HepG2 (cell line): ENCODE measurements at regions not wholly inside any gene's neighbourhood (a gene's known extent, or its start where the extent isn't known, plus 50 kb on each side); places are given as distances from the start of the nearest gene placed in this dataset.

ENCODE experiments used
- ATAC-seq: fragments of 200-7000 bp; cut with Tn5 transposase; 3 replicates; pipeline ENCODE4 v1.9.1; 2020; ENCODE audit warnings: mild to moderate bottlenecking, moderate library complexity
- BruUV-seq: library from RNA; stranded (reverse); fragments of 400-500 nt; replicated peaks from 2 replicates; lab custom pipeline; 2021; lab: Mats Ljungman, UMichigan
- CTCF ChIA-PET: fragments of 300-600 bp; formaldehyde crosslinking; extraction: SDS; loops from one replicate; lab custom pipeline; 2021; ENCODE audit warnings: low total read pairs, inconsistent platforms, low intra/inter-chr PET ratio; lab: Yijun Ruan, JAX
- POLR2A ChIA-PET: fragments of 350-600 bp; sonication (Branson Sonifier 250); formaldehyde crosslinking; loops from one replicate; lab custom pipeline; 2020; ENCODE audit warnings: antibody characterized with exemption, inconsistent platforms; lab: Yijun Ruan, JAX
- DNase-seq: peaks from one replicate; pipeline ENCODE4 v3.0.0-alpha.2; 2015; ENCODE audit warnings: low spot score
- FAIRE-seq: peaks from 3 replicates; lab custom pipeline; 2011; peaks lifted over from hg19 to GRCh38; lab: Jason Lieb, UNC
- H2AFZ ChIP-seq: one replicate; pipeline ENCODE4 v1.6.1; 2011; ENCODE audit warnings: low read length, inconsistent platforms
- H3K27ac ChIP-seq: fragments of 300-600 bp; 3 replicates; pipeline ENCODE4 v1.8.0; 2011; ENCODE audit warnings: mixed run types, mild to moderate bottlenecking, mixed read lengths, low read length, inconsistent platforms; ENCODE audit not compliant: insufficient read depth; ENCODE audit errors: extremely low read length
- H3K27me3 ChIP-seq, 2 experiments: fragments of 200-600 bp in 1 of 2; 2 replicates in 1 of 2; 3 replicates in 1 of 2; pipeline versions ENCODE4 v1.6.0 to v1.8.0; 2011; ENCODE audit warnings: low read length in 2 of 2, mild to moderate bottlenecking in 2 of 2, moderate library complexity in 2 of 2, inconsistent platforms in 1 of 2; ENCODE audit not compliant: insufficient read depth in 2 of 2, control insufficient read depth in 1 of 2
- H3K36me3 ChIP-seq, 2 experiments: fragments of 200-600 bp in 1 of 2; replicated peaks in 1 of 2; 2 replicates in 1 of 2; 3 replicates in 1 of 2; pipeline versions ENCODE4 v1.5.1 to v1.8.0; 2011; ENCODE audit warnings: low read length in 2 of 2, inconsistent platforms in 1 of 2; ENCODE audit not compliant: insufficient read depth in 2 of 2, control insufficient read depth in 1 of 2
- H3K4me1 ChIP-seq: 2 replicates; pipeline ENCODE4 v1.5.1; 2012; ENCODE audit warnings: low read length, inconsistent platforms; ENCODE audit not compliant: insufficient read depth
- H3K4me2 ChIP-seq: 2 replicates; pipeline ENCODE4 v1.6.0; 2011; ENCODE audit warnings: low read depth, low read length, inconsistent platforms
- H3K4me3 ChIP-seq, 3 experiments: fragments of 200-600 bp in 1 of 3; sonication (generic), shearing (Covaris generic) in 1 of 3; replicated peaks in 1 of 3; 2 replicates each; pipeline ENCODE4 v1.5.1; 2011 to 2016; ENCODE audit warnings: low read length in 3 of 3, inconsistent platforms in 2 of 3, low read depth in 2 of 3, mild to moderate bottlenecking in 2 of 3, control low read depth in 1 of 3, mixed read lengths in 1 of 3; ENCODE audit not compliant: insufficient read depth in 1 of 3
- H3K79me2 ChIP-seq: one replicate; pipeline ENCODE4 v1.6.1; 2011; ENCODE audit warnings: low read length, inconsistent platforms; ENCODE audit not compliant: insufficient read depth
- H3K9ac ChIP-seq: 2 replicates; pipeline ENCODE4 v1.6.0; 2011; ENCODE audit warnings: mild to moderate bottlenecking, low read depth, low read length, inconsistent platforms; ENCODE audit not compliant: insufficient read depth
- H3K9me3 ChIP-seq: 2 replicates; pipeline ENCODE4 v1.5.1; 2012; ENCODE audit warnings: mild to moderate bottlenecking, low read length
- H4K20me1 ChIP-seq: 2 replicates; pipeline ENCODE4 v1.6.0; 2011; ENCODE audit warnings: inconsistent platforms, mild to moderate bottlenecking, low read length, moderate library complexity; ENCODE audit not compliant: insufficient read depth
- CEBPG ChIP-seq: IDR thresholded peaks from 2 replicates; pipeline ENCODE4 v1.6.1; 2016
- FIP1L1 ChIP-seq: fragments of 200-400 bp; formaldehyde crosslinking; IDR thresholded peaks from 2 replicates; pipeline ENCODE4 v1.6.1; 2018; ENCODE audit warnings: low read depth, mild to moderate bottlenecking, low read length, moderate library complexity, borderline replicate concordance; ENCODE audit not compliant: insufficient read depth
- MXI1 ChIP-seq: IDR thresholded peaks from 3 replicates; pipeline ENCODE4 v1.6.1; 2012; ENCODE audit warnings: low read depth, low read length, inconsistent platforms, borderline replicate concordance
- NFYB ChIP-seq: sonication (generic); formaldehyde crosslinking; IDR thresholded peaks from 2 replicates; pipeline ENCODE4 v1.4.0; 2020; ENCODE audit warnings: missing genetic modification reagents
- RBM22 ChIP-seq: fragments of 200-400 bp; formaldehyde crosslinking; optimal IDR thresholded peaks from 2 replicates; pipeline ENCODE3; 2017; ENCODE audit warnings: mild to moderate bottlenecking, low read length, moderate library complexity
- SSRP1 ChIP-seq: IDR thresholded peaks from 2 replicates; pipeline ENCODE4 v1.6.1; 2016; ENCODE audit warnings: control low read depth
- TEAD2 ChIP-seq: sonication (generic); formaldehyde crosslinking; IDR thresholded peaks from 2 replicates; pipeline ENCODE4 v1.9.0; 2021; ENCODE audit warnings: missing genetic modification reagents
- ZNF33A ChIP-seq: sonication (generic); formaldehyde crosslinking; IDR thresholded peaks from 2 replicates; pipeline ENCODE4 v1.5.1; 2020; ENCODE audit warnings: missing genetic modification reagents, mild to moderate bottlenecking, moderate library complexity, borderline replicate concordance
- ZNF430 ChIP-seq: sonication (generic); formaldehyde crosslinking; IDR thresholded peaks from 2 replicates; pipeline ENCODE4 v1.9.0; 2021; ENCODE audit warnings: mild to moderate bottlenecking, missing genetic modification reagents
- ZNF839 ChIP-seq: sonication (generic); formaldehyde crosslinking; IDR thresholded peaks from 2 replicates; pipeline ENCODE4 v1.4.0; 2020; ENCODE audit warnings: missing genetic modification reagents, mild to moderate bottlenecking, borderline replicate concordance
- ZNF891 ChIP-seq: sonication (generic); formaldehyde crosslinking; IDR thresholded peaks from 2 replicates; pipeline ENCODE4 v1.5.0; 2020; ENCODE audit warnings: mild to moderate bottlenecking, missing genetic modification reagents
- ZSCAN25 ChIP-seq: sonication (generic); formaldehyde crosslinking; IDR thresholded peaks from 2 replicates; pipeline ENCODE4 v1.8.0; 2022; ENCODE audit warnings: mild to moderate bottlenecking, missing genetic modification reagents
- WGBS: methylation state at CpG from one replicate; pipeline ENCODE4 v1.1.6; 2017; ENCODE audit warnings: low lambda C conversion rate; 5-methylcytosine and 5-hydroxymethylcytosine counted together
- in situ Hi-C: cut with HindIII; loops from 2 replicates; pipeline ENCODE4 v1.10.0; 2017; ENCODE audit warnings: low pct_unique_long_range_greater_than_20kb; ENCODE audit not compliant: extremely low pct_ligation_motif_present
- intact Hi-C: fragments of 100-400 bp; cut with micrococcal nuclease; formaldehyde crosslinking; loops from one replicate; pipeline ENCODE4 v1.10.0; 2022; ENCODE audit not compliant: unreplicated experiment
- TF ChIP-seq, protein P1 (sequence below): sonication (generic); formaldehyde crosslinking; IDR thresholded peaks from 2 replicates; pipeline ENCODE4; 2020; ENCODE audit warnings: missing genetic modification reagents, mild to moderate bottlenecking, borderline replicate concordance
- TF ChIP-seq, protein P2 (sequence below): sonication (generic); formaldehyde crosslinking; IDR thresholded peaks from 2 replicates; pipeline ENCODE4 v1.9.0; 2021; ENCODE audit warnings: missing genetic modification reagents, mild to moderate bottlenecking, borderline replicate concordance
- TF ChIP-seq, protein P3 (sequence below): sonication (generic); formaldehyde crosslinking; IDR thresholded peaks from 2 replicates; pipeline ENCODE4 v1.5.0; 2020; ENCODE audit warnings: mild to moderate bottlenecking, missing genetic modification reagents
- TF ChIP-seq, protein P4 (sequence below): sonication (generic); formaldehyde crosslinking; IDR thresholded peaks from 2 replicates; pipeline ENCODE4 v1.5.0; 2020; ENCODE audit warnings: missing genetic modification reagents, mild to moderate bottlenecking, borderline replicate concordance
- TF ChIP-seq, protein P5 (sequence below): sonication (generic); formaldehyde crosslinking; IDR thresholded peaks from 2 replicates; pipeline ENCODE4 v1.4.0; 2020; ENCODE audit warnings: mild to moderate bottlenecking, missing genetic modification reagents

DNA sequence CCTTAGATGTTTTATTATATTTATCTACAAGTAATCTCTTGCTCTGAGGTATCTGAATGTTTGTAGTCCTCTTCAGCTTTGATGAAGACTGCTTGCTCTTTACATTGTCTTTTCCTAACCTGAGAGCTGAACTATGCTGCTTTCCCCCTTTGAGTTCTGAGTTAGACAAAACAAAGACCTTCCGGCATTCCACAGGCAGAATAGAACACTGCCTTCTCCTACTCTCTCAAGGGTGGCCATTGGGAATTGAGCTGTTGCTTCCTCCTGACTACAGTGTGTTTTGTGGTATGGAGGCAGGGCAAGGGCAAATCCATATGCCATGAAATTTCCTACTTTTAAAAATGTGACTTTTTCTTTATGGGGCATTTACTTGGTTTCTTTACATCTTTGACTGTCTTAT, 841.0 kb downstream of the FAM133A start (continued):
- no peak for TF ChIP-seq ZNF33A (CRISPR knock-in tag)
- TF ChIP-seq, protein P1, sequence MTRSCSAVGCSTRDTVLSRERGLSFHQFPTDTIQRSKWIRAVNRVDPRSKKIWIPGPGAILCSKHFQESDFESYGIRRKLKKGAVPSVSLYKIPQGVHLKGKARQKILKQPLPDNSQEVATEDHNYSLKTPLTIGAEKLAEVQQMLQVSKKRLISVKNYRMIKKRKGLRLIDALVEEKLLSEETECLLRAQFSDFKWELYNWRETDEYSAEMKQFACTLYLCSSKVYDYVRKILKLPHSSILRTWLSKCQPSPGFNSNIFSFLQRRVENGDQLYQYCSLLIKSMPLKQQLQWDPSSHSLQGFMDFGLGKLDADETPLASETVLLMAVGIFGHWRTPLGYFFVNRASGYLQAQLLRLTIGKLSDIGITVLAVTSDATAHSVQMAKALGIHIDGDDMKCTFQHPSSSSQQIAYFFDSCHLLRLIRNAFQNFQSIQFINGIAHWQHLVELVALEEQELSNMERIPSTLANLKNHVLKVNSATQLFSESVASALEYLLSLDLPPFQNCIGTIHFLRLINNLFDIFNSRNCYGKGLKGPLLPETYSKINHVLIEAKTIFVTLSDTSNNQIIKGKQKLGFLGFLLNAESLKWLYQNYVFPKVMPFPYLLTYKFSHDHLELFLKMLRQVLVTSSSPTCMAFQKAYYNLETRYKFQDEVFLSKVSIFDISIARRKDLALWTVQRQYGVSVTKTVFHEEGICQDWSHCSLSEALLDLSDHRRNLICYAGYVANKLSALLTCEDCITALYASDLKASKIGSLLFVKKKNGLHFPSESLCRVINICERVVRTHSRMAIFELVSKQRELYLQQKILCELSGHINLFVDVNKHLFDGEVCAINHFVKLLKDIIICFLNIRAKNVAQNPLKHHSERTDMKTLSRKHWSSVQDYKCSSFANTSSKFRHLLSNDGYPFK: no peak
- TF ChIP-seq, protein P2, sequence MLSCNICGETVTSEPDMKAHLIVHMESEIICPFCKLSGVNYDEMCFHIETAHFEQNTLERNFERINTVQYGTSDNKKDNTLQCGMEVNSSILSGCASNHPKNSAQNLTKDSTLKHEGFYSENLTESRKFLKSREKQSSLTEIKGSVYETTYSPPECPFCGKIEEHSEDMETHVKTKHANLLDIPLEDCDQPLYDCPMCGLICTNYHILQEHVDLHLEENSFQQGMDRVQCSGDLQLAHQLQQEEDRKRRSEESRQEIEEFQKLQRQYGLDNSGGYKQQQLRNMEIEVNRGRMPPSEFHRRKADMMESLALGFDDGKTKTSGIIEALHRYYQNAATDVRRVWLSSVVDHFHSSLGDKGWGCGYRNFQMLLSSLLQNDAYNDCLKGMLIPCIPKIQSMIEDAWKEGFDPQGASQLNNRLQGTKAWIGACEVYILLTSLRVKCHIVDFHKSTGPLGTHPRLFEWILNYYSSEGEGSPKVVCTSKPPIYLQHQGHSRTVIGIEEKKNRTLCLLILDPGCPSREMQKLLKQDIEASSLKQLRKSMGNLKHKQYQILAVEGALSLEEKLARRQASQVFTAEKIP (CRISPR knock-in tag): no peak

DNA sequence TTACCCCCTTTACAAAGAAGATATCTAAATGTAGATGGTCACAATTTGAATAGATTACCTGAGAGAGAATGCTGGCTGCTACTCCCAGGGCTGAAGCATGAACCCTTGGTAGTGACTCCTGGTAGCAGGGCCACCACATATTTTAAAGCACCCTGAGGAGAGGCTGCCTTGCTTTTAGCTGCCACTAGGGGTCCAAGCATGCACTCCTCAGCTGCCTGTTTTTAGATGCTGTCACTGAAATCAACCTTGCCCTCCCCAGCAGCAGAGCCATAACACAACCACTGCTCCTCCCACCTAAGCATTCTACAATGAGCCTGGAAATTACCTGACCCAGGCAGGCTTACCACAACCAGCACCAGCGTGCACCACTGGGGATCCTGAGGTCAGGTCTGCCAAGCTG, 850.9 kb downstream of the FAM133A start:
- no peaks in the 10 kb centered on the region for H4K20me1 ChIP-seq
- ChIA-PET CTCF (no interaction called here), POLR2A (no interaction called here)
- H3K79me2 ChIP-seq: no peaks in the 10 kb centered on the region
- WGBS: 0% methylated on average over 1 of the region's 1 CpG
- no peak for FAIRE-seq
- H3K4me2 ChIP-seq: no peak overlapping the region
- no peaks in the 10 kb centered on the region for H3K27me3 ChIP-seq
- no peak overlapping the region for H2AFZ ChIP-seq
- H3K36me3 ChIP-seq: no peaks in the 10 kb centered on the region
- ATAC-seq: no peak
- in situ Hi-C loops: no loop called here
- no TSS peak for BruUV-seq
- no peak overlapping the region for H3K27ac ChIP-seq
- no peaks in the 10 kb centered on the region for H3K4me1 ChIP-seq
- no peak overlapping the region for H3K9ac ChIP-seq
- peaks cover 5% of the 10 kb centered on the region for H3K9me3 ChIP-seq
- H3K4me3 ChIP-seq: no peak overlapping the region
- DNase-seq: no peak
- intact Hi-C loops: no loop called here
- TF ChIP-seq SSRP1 (no peak), ZNF430 (CRISPR knock-in tag) (no peak), ZNF839 (CRISPR knock-in tag) (no peak), CEBPG (CRISPR knock-in tag) (no peak), TEAD2 (CRISPR knock-in tag) (no peak), MXI1 (no peak), ZSCAN25 (CRISPR knock-in tag) (no peak), NFYB (CRISPR knock-in tag) (no peak), FIP1L1 (no peak), RBM22 (no peak), ZNF891 (CRISPR knock-in tag) (no peak)
- TF ChIP-seq, protein P3, sequence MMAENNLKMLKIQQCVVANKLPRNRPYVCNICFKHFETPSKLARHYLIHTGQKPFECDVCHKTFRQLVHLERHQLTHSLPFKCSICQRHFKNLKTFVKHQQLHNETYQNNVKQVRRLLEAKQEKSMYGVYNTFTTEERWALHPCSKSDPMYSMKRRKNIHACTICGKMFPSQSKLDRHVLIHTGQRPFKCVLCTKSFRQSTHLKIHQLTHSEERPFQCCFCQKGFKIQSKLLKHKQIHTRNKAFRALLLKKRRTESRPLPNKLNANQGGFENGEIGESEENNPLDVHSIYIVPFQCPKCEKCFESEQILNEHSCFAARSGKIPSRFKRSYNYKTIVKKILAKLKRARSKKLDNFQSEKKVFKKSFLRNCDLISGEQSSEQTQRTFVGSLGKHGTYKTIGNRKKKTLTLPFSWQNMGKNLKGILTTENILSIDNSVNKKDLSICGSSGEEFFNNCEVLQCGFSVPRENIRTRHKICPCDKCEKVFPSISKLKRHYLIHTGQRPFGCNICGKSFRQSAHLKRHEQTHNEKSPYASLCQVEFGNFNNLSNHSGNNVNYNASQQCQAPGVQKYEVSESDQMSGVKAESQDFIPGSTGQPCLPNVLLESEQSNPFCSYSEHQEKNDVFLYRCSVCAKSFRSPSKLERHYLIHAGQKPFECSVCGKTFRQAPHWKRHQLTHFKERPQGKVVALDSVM (CRISPR knock-in tag): no peak
- TF ChIP-seq, protein P4, sequence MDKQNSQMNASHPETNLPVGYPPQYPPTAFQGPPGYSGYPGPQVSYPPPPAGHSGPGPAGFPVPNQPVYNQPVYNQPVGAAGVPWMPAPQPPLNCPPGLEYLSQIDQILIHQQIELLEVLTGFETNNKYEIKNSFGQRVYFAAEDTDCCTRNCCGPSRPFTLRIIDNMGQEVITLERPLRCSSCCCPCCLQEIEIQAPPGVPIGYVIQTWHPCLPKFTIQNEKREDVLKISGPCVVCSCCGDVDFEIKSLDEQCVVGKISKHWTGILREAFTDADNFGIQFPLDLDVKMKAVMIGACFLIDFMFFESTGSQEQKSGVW (CRISPR knock-in tag): no peak
- TF ChIP-seq, protein P5, sequence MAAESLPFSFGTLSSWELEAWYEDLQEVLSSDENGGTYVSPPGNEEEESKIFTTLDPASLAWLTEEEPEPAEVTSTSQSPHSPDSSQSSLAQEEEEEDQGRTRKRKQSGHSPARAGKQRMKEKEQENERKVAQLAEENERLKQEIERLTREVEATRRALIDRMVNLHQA (CRISPR knock-in tag): no peak
